IPS-11a (cell line): ENCODE measurements at regions not wholly inside any gene's neighbourhood (a gene's known extent, or its start where the extent isn't known, plus 50 kb on each side); places are given as distances from the start of the nearest gene placed in this dataset.

Experiments used
- H3K4me3 ChIP-seq: one replicate; pipeline ENCODE4 v1.5.1; 2013; ENCODE audit warnings: low read depth, low read length, control low read depth

DNA sequence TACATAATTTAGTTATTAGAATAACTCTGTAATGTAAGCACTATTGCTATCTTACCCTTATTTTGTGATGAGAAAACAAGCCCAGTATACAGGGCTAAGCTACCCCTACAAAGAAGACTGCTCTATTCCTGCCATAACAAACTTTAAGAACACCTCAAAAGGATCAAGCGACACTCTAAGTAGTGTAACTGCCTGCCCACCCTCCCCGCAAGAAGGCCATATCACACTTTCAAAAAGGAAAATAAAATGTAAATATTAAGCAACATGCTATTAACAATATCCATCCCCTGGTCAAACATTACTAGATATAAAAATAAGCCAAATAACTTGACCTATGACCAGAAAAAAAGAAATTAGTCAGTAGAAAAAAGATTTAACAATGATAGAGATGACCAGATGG is 741.7 kb upstream of the CNTNAP5 start:
- no peak overlapping the region for H3K4me3 ChIP-seq

DNA sequence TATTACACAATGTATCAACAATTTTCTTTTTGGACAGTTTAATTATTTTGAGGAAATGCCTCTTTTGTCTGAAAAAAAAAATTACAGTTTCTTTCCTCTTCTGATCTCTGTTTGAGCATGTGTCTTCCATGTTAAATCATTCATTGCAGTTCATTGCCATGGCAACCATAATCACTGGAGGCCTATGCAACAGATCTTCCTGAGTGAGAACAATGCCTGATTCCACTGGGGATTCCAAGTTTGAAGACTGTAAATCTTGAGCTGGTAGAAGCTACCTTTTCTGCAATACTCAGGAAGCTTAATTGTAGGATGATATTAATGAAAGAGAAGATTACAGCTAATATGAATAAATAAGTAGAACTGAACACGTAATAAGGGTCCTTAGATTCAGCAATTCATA is 721.4 kb upstream of the CNTNAP5 start:
- no peak overlapping the region for H3K4me3 ChIP-seq
